A549 (cell line): ENCODE measurements at regions not wholly inside any gene's neighbourhood (a gene's known extent, or its start where the extent isn't known, plus 50 kb on each side); places are given as distances from the start of the nearest gene placed in this dataset.

Experiments
- CEBPB ChIP-seq, 2 experiments: fragments of >200 bp in 1 of 2; sonication (Bioruptor Twin) in 1 of 2; formaldehyde crosslinking in 1 of 2; IDR thresholded peaks; 2 replicates each; pipeline ENCODE4 v1.6.1; 2012 to 2016
- CHD2 ChIP-seq: fragments of 150-350 bp; IDR thresholded peaks from 2 replicates; pipeline ENCODE4 v1.6.1; 2014; ENCODE audit warnings: low read length; ENCODE audit not compliant: partially characterized antibody
- CTCF ChIP-seq: fragments of >200 bp; sonication (Bioruptor Twin); formaldehyde crosslinking; IDR thresholded peaks from 3 replicates; pipeline ENCODE4 v1.5.1; 2016
- EP300 ChIP-seq, 2 experiments: fragments of >200 bp; sonication (Bioruptor Twin); formaldehyde crosslinking; IDR thresholded peaks; 2 replicates in 1 of 2; 3 replicates in 1 of 2; pipeline ENCODE4 v1.6.1; 2016 to 2017
- HMGXB4 ChIP-seq: fragments of 250-450 bp; sonication (Bioruptor Pico); IDR thresholded peaks from 2 replicates; pipeline ENCODE4 v1.5.0; 2021; ENCODE audit warnings: mild to moderate bottlenecking, moderate library complexity, borderline replicate concordance
- JUNB ChIP-seq: fragments of >200 bp; sonication (Bioruptor Twin); formaldehyde crosslinking; IDR thresholded peaks from 2 replicates; pipeline ENCODE4 v1.6.1; 2016
- MAFK ChIP-seq: fragments of 450-650 bp; IDR thresholded peaks from 2 replicates; pipeline ENCODE4 v1.6.1; 2014; ENCODE audit not compliant: partially characterized antibody
- NFE2L2 ChIP-seq: fragments of 150-350 bp; conservative IDR thresholded peaks from 2 replicates; pipeline ENCODE4 v1.6.1; 2014; ENCODE audit warnings: low read length
- NR3C1 ChIP-seq: fragments of >200 bp; sonication (Bioruptor Twin); formaldehyde crosslinking; IDR thresholded peaks from 3 replicates; pipeline ENCODE4 v1.6.1; 2017
- PBX3 ChIP-seq: IDR thresholded peaks from 2 replicates; pipeline ENCODE4 v1.6.1; 2012
- POLR2A ChIP-seq: IDR thresholded peaks from 2 replicates; pipeline ENCODE4 v1.6.1; 2012; ENCODE audit warnings: mild to moderate bottlenecking, low read length
- SMC3 ChIP-seq: fragments of >200 bp; sonication (Bioruptor Twin); formaldehyde crosslinking; IDR thresholded peaks from 3 replicates; pipeline ENCODE4 v1.6.1; 2018; ENCODE audit warnings: inconsistent platforms
- TFCP2L1 ChIP-seq: fragments of 250-450 bp; sonication (Bioruptor Pico); IDR thresholded peaks from 2 replicates; pipeline ENCODE4 v1.5.0; 2021; ENCODE audit warnings: mild to moderate bottlenecking
- USF2 ChIP-seq: fragments of 450-650 bp; IDR thresholded peaks from 2 replicates; pipeline ENCODE4 v1.6.1; 2014; ENCODE audit warnings: antibody characterized with exemption

- TF ChIP-seq CTCF, result peak; percentile 93
- no peak for TF ChIP-seq EP300 (IDR thresholded peaks at IDR 0.05)
- TF ChIP-seq NFE2L2, result no peak
- no peak for TF ChIP-seq CEBPB (IDR thresholded peaks at IDR 0.05)
- no peak for TF ChIP-seq PBX3
- TF ChIP-seq HMGXB4 (CRISPR knock-in tag), result no peak
- TF ChIP-seq SMC3, result peak; percentile 93
- TF ChIP-seq MAFK, result no peak
- no peak for TF ChIP-seq TFCP2L1 (CRISPR knock-in tag)
- no peak for TF ChIP-seq USF2
- no peak for TF ChIP-seq POLR2A
- TF ChIP-seq NR3C1, result no peak
- no peak for TF ChIP-seq JUNB
- TF ChIP-seq CHD2, result no peak
Measured at GRCh38 chr5:99032234-99033013, 103.6 kb upstream of the CHD1 start.
